K562 (cell line): ENCODE measurements at regions not wholly inside any gene's neighbourhood (a gene's known extent, or its start where the extent isn't known, plus 50 kb on each side); places are given as distances from the start of the nearest gene placed in this dataset.

ENCODE experiments used
- CBX1 ChIP-seq: sonication (generic); IDR thresholded peaks from 2 replicates; pipeline ENCODE4 v1.6.1; 2016; ENCODE audit warnings: antibody characterized with exemption, low read depth, mild to moderate bottlenecking
- HCFC1 ChIP-seq: IDR thresholded peaks from 2 replicates; pipeline ENCODE4 v1.6.1; 2012; ENCODE audit warnings: low read depth, low read length, improper control_type of control experiment
- HDAC2 ChIP-seq: fragments of 450-650 bp; IDR thresholded peaks from 2 replicates; pipeline ENCODE4 v1.6.1; 2016; ENCODE audit warnings: mild to moderate bottlenecking
- RBFOX2 ChIP-seq: fragments of 200-400 bp; formaldehyde crosslinking; IDR thresholded peaks from 2 replicates; pipeline ENCODE4 v1.6.1; 2017; ENCODE audit warnings: low read depth, mild to moderate bottlenecking, low read length, moderate library complexity
- U2AF2 ChIP-seq: fragments of 200-400 bp; formaldehyde crosslinking; optimal IDR thresholded peaks from 2 replicates; pipeline ENCODE3; 2017; ENCODE audit warnings: low read depth, mild to moderate bottlenecking, low read length

GRCh38 chr1:187114792-187115191 is 286.0 kb downstream of the PLA2G4A start:
- TF ChIP-seq HCFC1 = no peak
- no peak for TF ChIP-seq HDAC2
- no peak for TF ChIP-seq U2AF2
- TF ChIP-seq RBFOX2 = no peak
- no peak for TF ChIP-seq CBX1
